ENCODE measurements at regions not wholly inside any gene's neighbourhood (a gene's known extent, or its start where the extent isn't known, plus 50 kb on each side); places are given as distances from the start of the nearest gene placed in this dataset.

DNA sequence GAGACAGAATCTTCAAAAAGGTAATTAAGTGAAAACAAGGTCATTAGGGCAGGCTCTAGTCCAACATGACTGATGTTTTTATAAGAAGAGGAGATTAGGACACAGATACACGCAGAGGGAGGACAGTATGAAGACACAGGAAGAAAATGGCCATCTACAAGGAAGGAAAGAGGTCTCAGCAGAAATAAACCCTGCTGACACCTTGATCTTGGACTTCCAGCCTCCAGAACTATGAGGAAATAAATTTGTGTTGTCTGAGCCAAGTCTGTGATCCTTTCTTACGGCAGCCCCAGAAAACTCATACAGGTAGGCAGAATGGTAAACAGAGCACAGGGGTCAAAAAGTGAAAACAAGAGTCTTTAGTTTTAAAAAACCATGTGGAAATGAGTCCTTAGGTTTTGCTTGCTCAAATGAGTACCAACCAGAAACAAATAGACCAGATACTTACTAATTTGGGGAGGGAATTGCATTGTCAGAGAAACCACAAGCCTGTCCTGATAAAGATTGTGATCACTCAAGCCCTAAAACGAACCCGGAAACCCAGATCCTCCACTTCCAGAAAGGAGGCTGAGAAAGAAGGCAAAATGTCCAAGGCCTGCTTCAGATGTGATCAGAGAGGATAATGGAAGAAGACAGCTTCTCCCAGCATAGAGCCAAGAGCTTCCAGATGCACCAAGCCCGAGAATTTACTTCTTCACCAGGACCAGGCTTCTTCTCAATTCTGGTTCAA lies 93.9 kb downstream of the DUSP6 start:
- DNase-seq, result no peak
- ATAC-seq, result no peak
- intact Hi-C loops (cut with DNase I), result no loop called here

DNA sequence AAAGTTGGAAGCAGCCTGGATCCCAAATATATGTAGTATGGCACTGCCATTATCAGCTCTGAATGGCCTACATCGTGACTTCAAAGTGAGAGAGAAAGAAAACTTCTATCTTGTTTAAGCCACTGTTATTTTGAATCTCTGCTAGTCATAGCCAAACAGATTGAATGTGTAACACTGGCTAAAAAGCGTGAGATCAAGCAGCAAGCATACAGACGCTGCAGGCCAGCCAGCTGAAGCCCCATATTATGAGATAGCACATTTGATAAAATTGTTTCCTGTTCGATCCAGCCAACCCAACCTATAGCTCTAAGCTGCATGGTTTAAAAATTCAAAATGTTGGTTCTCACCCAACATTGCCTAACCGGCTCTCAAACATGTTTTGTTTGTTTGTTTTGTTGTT lies 95.0 kb downstream of the DUSP6 start:
- DNase-seq, result no peak

GRCh38 chr12:89256060-89256459 lies 96.2 kb downstream of the DUSP6 start:
- intact Hi-C loops (cut with DNase I), result no loop called here
- no peak for ATAC-seq
- DNase-seq, result no peak

More for the DNA sequence above, 95.0 kb downstream of the DUSP6 start:
- no peak for ATAC-seq
- intact Hi-C loops (cut with DNase I), result no loop called here

DNA sequence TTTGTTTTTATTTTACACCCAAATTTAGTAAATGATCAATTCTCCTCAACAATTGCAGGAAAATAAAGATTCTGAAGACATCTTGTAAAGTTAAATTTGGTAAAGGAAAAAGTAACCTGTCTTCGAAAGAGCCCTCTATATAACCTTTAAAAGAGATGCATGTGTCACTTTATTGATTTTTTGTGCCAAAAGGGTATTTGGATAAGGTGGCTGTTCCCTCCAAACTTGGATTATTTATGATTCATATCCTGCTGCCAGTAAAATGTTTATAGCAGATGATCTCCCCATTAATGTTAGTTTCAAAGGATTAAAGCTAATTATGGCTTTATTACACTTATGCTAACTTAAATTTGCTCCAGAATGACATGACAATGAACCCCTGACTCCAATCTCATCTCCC lies 98.8 kb downstream of the DUSP6 start:
- intact Hi-C loops (cut with DNase I), result no loop called here
- ATAC-seq (no peak), DNase-seq (no peak)

DNA sequence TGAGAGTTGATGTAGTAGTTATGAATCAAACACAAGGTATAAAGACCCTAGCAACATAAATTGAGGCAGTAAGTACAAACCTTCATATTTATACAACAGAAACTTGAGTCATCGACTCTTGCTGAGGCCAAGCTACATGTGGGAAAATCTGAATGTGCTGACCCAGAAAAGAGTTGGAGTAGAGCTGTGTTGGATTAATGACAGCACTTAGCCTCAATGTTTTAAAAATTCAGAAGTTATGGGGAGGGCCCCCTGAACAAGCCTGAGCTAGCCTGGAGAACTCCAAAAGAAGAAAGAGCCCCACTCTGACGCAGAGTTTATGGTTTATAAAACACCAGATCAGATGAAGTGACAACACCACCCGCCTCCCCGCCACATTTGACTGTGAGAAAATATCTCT lies 100.0 kb downstream of the DUSP6 start:
- peak; percentile 56 to 62 for ATAC-seq
- DNase-seq, result no peak
- intact Hi-C loops (cut with DNase I), result no loop called here

DNA sequence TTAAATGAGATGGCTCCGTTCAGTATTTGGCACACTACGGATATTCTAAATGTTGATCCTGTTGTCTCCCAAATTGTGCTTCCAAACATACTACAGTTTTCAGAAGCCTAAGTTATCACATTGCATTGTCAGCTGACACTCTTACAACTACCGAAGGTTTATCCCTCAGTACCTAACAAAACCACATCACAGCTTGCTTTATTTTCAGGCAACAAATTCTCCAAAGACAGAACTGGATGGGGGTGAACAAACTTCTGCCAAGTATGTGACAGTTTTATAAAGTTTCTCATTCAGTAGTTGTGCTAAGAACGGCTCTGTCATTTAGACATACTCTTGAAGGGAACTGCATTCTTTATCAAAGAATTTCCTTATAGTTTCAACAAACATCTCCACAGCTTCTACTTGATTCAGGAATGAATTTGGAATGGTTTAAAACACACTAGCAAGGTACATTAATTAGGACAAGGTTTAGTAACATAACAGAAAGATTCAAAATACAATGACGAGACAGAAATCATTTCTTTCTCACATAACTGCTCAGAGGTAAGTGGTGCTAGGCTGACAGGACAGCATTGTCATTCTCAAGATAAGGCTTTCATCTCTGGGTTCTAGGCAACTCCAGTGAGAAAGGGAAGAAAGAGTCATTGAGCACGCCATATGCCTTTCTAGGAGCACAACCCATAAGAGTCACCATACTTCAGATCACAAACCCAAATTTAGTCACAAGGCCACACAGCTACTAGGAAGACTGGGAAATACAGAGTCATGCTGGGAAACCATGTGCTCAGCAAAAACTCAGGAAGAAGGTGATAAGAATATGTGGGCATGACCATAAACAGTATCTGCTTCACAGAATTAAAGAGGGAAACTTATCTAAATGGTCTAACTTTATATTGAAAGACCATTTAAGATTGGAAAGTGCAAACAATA lies 100.7 kb downstream of the DUSP6 start:
- ATAC-seq (peak; percentile 30 to 57), DNase-seq (no peak)
- intact Hi-C loops (cut with DNase I), result no loop called here

- intact Hi-C loops (cut with DNase I), result no loop called here
- no peak for ATAC-seq
Measured at GRCh38 chr12:89250636-89251035, 101.7 kb downstream of the DUSP6 start.

GRCh38 chr12:89250213-89250612 lies 102.1 kb downstream of the DUSP6 start:
- intact Hi-C loops (cut with DNase I), result no loop called here
- ATAC-seq, result peak; percentile 54 to 59
- no peak for DNase-seq

More at GRCh38 chr12:89250636-89251035, 101.7 kb downstream of the DUSP6 start:
- no peak for DNase-seq

- DNase-seq, result no peak
- intact Hi-C loops (cut with DNase I), result no loop called here
- no peak for ATAC-seq
Measured at GRCh38 chr12:89247967-89248366, 104.3 kb downstream of the DUSP6 start.

GRCh38 chr12:89247541-89247942 lies 104.8 kb downstream of the DUSP6 start:
- ATAC-seq (no peak), DNase-seq (no peak)
- intact Hi-C loops (cut with DNase I), result no loop called here

DNA sequence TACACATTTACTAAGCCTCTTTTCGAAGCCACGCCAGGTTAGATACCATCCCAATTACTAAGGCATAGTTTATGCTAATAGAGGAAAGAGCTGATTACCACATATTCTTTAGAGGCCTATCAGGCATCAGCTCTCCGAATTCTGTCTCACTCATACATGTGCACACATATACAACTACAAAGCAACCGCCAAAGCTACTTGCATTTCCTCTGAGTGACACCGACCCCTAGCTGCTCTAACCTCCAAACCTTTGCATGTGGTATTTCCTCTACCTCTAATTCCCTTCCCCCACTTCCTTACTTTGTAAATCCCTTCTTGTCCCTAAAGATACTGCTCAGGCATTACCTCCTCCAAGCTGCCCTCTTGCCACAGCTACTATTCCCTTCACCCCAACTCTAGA lies 107.2 kb downstream of the DUSP6 start:
- intact Hi-C loops (cut with DNase I), result no loop called here
- DNase-seq (no peak), ATAC-seq (peak; percentile 40 to 77)

GRCh38 chr12:89244536-89244935 lies 107.8 kb downstream of the DUSP6 start:
- intact Hi-C loops (cut with DNase I), result no loop called here
- DNase-seq, result no peak
- ATAC-seq, result peak; percentile 41 to 68

DNA sequence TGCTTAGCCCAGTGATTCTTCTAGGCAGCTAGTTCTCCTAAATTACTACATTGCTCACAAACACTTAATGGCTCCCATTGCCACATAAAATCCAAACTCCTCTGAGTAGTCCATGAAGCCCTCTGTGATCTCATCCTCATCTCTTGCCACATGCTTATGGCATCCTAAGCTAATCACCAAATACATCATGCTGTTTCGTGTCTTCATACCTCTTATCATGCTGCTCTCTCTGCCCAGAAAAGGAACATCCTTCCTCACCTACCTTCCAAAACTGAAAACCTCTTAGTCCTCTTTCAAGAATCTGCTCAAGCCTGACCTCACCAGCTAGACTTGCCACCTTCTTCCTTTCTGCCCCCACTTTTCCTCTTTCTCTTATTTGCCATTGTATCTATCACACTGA lies 108.5 kb downstream of the DUSP6 start:
- no peak for ATAC-seq
- intact Hi-C loops (cut with DNase I), result no loop called here

DNA sequence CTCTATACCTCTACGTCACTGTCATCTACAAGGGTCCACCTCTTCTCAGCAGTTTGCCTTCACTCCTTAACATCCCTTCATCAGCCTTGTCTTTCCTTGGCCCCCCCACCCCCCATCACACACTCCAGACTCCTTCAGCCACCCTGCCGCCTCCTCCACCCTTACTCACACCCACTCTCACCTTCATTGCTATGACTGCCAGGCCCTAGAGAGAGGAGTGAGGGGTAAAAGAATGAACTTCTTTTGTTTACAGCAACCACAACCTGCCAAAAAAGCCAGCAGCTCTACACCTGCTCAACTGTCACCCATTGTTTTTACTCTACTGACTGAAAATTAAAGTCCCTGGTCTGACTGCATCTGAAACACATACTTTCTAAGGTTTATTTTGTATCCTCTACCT lies 112.8 kb downstream of the DUSP6 start:
- intact Hi-C loops (cut with DNase I), result no loop called here
- ATAC-seq, result no peak
- no peak for DNase-seq

More for the DNA sequence above, 108.5 kb downstream of the DUSP6 start:
- no peak for DNase-seq

- DNase-seq, result peak; percentile 57
- intact Hi-C loops (cut with DNase I), result no loop called here
- peak; percentile 84 to 94 for ATAC-seq
Measured at GRCh38 chr12:89238593-89238992, 113.7 kb downstream of the DUSP6 start.

GRCh38 chr12:89237763-89238162 lies 114.5 kb downstream of the DUSP6 start:
- DNase-seq, result no peak
- intact Hi-C loops (cut with DNase I), result no loop called here
- ATAC-seq, result no peak

DNA sequence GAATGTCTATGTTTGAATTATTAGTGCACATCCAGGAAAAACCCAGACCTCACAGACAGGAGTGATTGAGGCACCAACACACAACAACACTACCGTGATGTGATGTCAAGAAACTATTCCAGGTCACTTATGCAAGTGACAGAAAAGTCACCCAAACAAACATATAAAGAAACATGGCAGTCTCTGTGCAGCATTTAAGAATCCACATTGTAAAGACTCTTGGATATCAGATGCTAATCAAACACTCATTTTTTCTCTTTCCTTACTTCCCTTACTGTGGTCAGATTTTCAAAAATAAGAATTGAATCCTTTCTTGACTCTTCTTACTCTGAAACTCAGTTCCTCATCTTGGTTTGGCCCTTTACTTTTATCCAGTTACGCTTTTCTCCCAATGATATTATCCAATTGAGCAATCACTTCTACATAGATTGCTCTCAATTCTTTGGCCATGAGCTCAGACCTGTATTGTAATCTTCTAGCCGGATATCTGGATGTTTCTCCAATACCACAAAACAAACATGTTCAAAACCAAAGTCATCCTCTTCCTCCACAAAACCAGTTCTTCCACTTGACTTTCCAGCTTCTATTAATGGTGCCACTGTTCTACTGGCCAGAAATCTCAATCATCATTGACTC lies 115.4 kb downstream of the DUSP6 start:
- intact Hi-C loops (cut with DNase I), result no loop called here
- ATAC-seq, result no peak
- no peak for DNase-seq

DNA sequence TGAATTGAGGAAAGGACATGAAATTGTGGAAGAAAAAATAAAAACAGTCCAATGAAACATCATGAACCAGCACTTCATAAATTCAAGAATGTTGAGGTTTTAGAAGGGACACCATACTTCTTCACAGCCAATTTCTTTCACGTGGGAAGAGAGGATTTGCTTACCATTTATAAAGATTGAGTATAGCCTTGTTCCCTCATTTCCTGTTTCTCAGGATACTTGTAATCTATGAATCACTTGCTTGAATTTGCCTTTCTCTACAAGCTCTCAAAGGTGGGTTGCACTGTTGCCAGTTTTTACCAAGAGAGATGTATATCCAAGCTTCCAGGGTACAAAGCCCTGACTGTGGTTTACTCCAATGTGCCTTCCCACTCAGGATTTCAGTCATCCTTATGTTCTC lies 116.1 kb downstream of the DUSP6 start:
- ATAC-seq (no peak), DNase-seq (no peak)
- intact Hi-C loops (cut with DNase I), result no loop called here

GRCh38 chr12:89235189-89235993 lies 116.9 kb downstream of the DUSP6 start:
- DNase-seq (no peak), ATAC-seq (peak in 1 of 2 donors; percentile 47)
- intact Hi-C loops (cut with DNase I), result no loop called here

Data from left cardiac atrium (tissue), 4 donors.